HG03066 (cell line): ENCODE measurements at regions not wholly inside any gene's neighbourhood (a gene's known extent, or its start where the extent isn't known, plus 50 kb on each side); places are given as distances from the start of the nearest gene placed in this dataset.

Source experiments
- ATAC-seq: cut with Tn5 transposase; IDR thresholded peaks from one replicate; pipeline ENCODE4 v1.9.1; 2021; ENCODE audit warnings: low read depth; ENCODE audit not compliant: unreplicated experiment

GRCh38 chr11:27907530-27907929 lies 200.4 kb downstream of the KIF18A start:
- no peak for ATAC-seq

GRCh38 chr11:27907091-27907490 lies 200.9 kb downstream of the KIF18A start:
- no peak for ATAC-seq

GRCh38 chr11:27904358-27905055 lies 203.4 kb downstream of the KIF18A start:
- no peak for ATAC-seq

- ATAC-seq, result no peak
Observed at GRCh38 chr11:27902981-27903624, 202.8 kb upstream of the BDNF start.

GRCh38 chr11:27898166-27898565 lies 197.9 kb upstream of the BDNF start:
- ATAC-seq, result no peak

- no peak for ATAC-seq
Observed at GRCh38 chr11:27896096-27896495, 195.8 kb upstream of the BDNF start.

GRCh38 chr11:27894552-27894951 lies 194.3 kb upstream of the BDNF start:
- no peak for ATAC-seq

- no peak for ATAC-seq
Observed at GRCh38 chr11:27886857-27887256, 186.6 kb upstream of the BDNF start.

GRCh38 chr11:27882066-27882697 lies 181.9 kb upstream of the BDNF start:
- no peak for ATAC-seq

GRCh38 chr11:27875831-27876775 lies 175.8 kb upstream of the BDNF start:
- ATAC-seq, result no peak

- ATAC-seq, result no peak
Observed at GRCh38 chr11:27874998-27875830, 175.0 kb upstream of the BDNF start.

- no peak for ATAC-seq
Observed at GRCh38 chr11:27873664-27874063, 173.4 kb upstream of the BDNF start.

- ATAC-seq, result no peak
Observed at GRCh38 chr11:27871056-27871455, 170.8 kb upstream of the BDNF start.

GRCh38 chr11:27869701-27870100 lies 169.4 kb upstream of the BDNF start:
- no peak for ATAC-seq

- no peak for ATAC-seq
Observed at GRCh38 chr11:27868709-27869108, 168.5 kb upstream of the BDNF start.

GRCh38 chr11:27868226-27868625 lies 168.0 kb upstream of the BDNF start:
- no peak for ATAC-seq

GRCh38 chr11:27865105-27865504 lies 164.8 kb upstream of the BDNF start:
- ATAC-seq, result no peak

GRCh38 chr11:27864611-27865010 lies 164.4 kb upstream of the BDNF start:
- ATAC-seq, result no peak

- ATAC-seq, result no peak
Observed at GRCh38 chr11:27864091-27864491, 163.8 kb upstream of the BDNF start.

GRCh38 chr11:27863637-27864036 lies 163.4 kb upstream of the BDNF start:
- ATAC-seq, result no peak
